ENCODE measurements at regions not wholly inside any gene's neighbourhood (a gene's known extent, or its start where the extent isn't known, plus 50 kb on each side); places are given as distances from the start of the nearest gene placed in this dataset.

GRCh38 chr13:22880741-22881720 is 299.7 kb upstream of the SGCG start (continued):
- TF ChIP-seq CHD7 (IDR thresholded peaks at IDR 0.05; ENCODE audit: insufficient replicate concordance, low read length) (peak; percentile 46), JUN (IDR thresholded peaks at IDR 0.05; ENCODE audit: low read depth, low read length) (no peak), TEAD4 (IDR thresholded peaks at IDR 0.05; ENCODE audit: low read depth, low read length) (0 out of 2 replicates have a peak, but pooled peaks have one; percentile 10), CEBPB (IDR thresholded peaks at IDR 0.05; ENCODE audit: low read depth, low read length) (0 out of 2 replicates have a peak, but pooled peaks have one; percentile 33), CREB1 (IDR thresholded peaks at IDR 0.05) (no peak), HDAC2 (IDR thresholded peaks at IDR 0.05; ENCODE audit: borderline replicate concordance in 1 of 2, low read depth in 2 of 2, low read length in 2 of 2) (no peak)
